Activated T-cell treated with anti-CD3 and anti-CD28 coated beads, Interleukin-2, amount 50 U/mL, for 4 hours (primary cell): ENCODE measurements at regions not wholly inside any gene's neighbourhood (a gene's known extent, or its start where the extent isn't known, plus 50 kb on each side); places are given as distances from the start of the nearest gene placed in this dataset.
"Not testable (repeated sequence)": the region's sequence is repeated elsewhere in the genome, so short reads cannot be mapped to it uniquely, and the experiment has no call there.

Experiments used
- ATAC-seq, 2 donors: fragments of 200-7000 bp; cut with Tn5 transposase; one replicate each; pipeline ENCODE4 v1.10.0; 2021
- DNase-seq: peaks from one replicate; pipeline ENCODE4 v3.0.0-alpha.2; 2020
- H3K27me3 Mint-ChIP-seq: one replicate; pipeline ENCODE4 v1.8.0; 2021; ENCODE audit warnings: low read depth, mixed read lengths
- H3K36me3 Mint-ChIP-seq: one replicate; pipeline ENCODE4 v1.8.0; 2022; ENCODE audit warnings: mixed read lengths; ENCODE audit not compliant: insufficient read depth
- H3K4me1 Mint-ChIP-seq: one replicate; pipeline ENCODE4 v1.8.0; 2021; ENCODE audit warnings: low read depth, mixed read lengths
- H3K4me3 Mint-ChIP-seq: one replicate; pipeline ENCODE4 v1.8.0; 2021; ENCODE audit warnings: mild to moderate bottlenecking, moderate library complexity, mixed read lengths
- H3K9me3 Mint-ChIP-seq: one replicate; pipeline ENCODE4 v1.8.0; 2021; ENCODE audit warnings: mixed read lengths

- DNase-seq, ATAC-seq, H3K4me1 Mint-ChIP-seq, H3K9me3 Mint-ChIP-seq, H3K4me3 Mint-ChIP-seq, H3K36me3 Mint-ChIP-seq, H3K27me3 Mint-ChIP-seq: not testable (repeated sequence)
Observed at GRCh38 chr15:22616976-22617375, 158.3 kb downstream of the GOLGA6L22 start.

DNA sequence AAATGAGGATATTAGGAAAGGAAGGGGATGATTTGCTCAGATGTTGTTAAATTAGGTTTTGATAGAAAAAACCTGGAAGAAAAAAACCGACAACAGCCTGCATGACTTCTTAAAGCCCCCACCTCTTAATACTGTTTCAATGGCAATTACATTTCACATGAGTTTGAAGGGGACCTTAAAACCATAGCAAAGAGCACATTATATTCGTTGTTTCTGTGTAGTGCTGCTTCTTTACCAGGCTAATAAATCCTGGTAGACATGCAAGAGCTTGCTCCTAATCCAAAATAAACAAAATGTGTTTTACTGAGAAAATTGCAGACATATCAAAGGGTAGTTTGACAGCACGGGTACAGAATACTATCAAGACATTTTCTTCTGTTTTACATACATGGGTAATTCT is 154.7 kb upstream of the NIPA1 start:
- DNase-seq, ATAC-seq, H3K36me3 Mint-ChIP-seq, H3K9me3 Mint-ChIP-seq, H3K4me1 Mint-ChIP-seq, H3K4me3 Mint-ChIP-seq, H3K27me3 Mint-ChIP-seq: not testable (repeated sequence)

DNA sequence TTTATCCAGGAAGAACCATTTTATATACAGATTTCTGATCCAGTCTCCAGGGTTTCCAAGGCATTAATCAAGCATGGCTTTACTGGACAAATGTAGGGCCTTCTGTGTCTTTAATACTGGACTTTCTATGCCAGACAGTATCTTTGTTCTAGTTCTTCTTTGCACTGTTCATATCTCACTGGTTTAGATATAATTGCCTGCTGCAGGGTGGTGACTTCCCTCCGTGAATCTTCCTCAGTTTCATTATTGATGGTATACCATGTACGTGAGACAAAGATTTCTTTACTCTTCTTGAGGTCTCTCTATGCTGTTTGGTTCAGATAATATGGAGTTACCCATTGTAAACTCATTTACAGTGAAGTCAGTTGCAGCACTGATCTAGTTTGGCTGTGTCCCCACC is 146.5 kb upstream of the NIPA1 start:
- not testable (repeated sequence) for H3K36me3 Mint-ChIP-seq, ATAC-seq, H3K4me1 Mint-ChIP-seq, H3K9me3 Mint-ChIP-seq, H3K27me3 Mint-ChIP-seq, H3K4me3 Mint-ChIP-seq, DNase-seq

GRCh38 chr15:22649458-22649857 is 137.0 kb upstream of the NIPA1 start:
- H3K36me3 Mint-ChIP-seq, DNase-seq, H3K4me3 Mint-ChIP-seq, H3K9me3 Mint-ChIP-seq, ATAC-seq, H3K4me1 Mint-ChIP-seq, H3K27me3 Mint-ChIP-seq: not testable (repeated sequence)

DNA sequence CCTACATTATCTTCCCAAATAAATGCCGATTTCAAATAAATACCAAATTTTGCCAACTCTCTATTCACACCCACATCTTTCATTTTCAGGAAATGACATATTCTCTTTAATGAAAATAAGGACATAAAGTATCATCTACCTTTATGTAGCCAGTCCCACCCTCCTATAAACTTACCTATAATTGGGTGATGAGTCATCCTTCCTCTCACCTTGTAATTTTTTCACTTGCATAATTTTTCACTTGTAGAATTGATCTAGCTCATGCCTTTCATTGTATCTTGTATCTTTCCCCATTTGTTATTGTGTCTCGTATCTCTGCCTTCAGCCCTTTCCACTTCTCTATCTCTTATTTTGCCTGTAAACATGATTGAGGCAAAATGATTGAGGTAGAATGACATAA is 135.3 kb upstream of the NIPA1 start:
- H3K36me3 Mint-ChIP-seq, H3K4me1 Mint-ChIP-seq, ATAC-seq, H3K27me3 Mint-ChIP-seq, DNase-seq, H3K9me3 Mint-ChIP-seq, H3K4me3 Mint-ChIP-seq: not testable (repeated sequence)

DNA sequence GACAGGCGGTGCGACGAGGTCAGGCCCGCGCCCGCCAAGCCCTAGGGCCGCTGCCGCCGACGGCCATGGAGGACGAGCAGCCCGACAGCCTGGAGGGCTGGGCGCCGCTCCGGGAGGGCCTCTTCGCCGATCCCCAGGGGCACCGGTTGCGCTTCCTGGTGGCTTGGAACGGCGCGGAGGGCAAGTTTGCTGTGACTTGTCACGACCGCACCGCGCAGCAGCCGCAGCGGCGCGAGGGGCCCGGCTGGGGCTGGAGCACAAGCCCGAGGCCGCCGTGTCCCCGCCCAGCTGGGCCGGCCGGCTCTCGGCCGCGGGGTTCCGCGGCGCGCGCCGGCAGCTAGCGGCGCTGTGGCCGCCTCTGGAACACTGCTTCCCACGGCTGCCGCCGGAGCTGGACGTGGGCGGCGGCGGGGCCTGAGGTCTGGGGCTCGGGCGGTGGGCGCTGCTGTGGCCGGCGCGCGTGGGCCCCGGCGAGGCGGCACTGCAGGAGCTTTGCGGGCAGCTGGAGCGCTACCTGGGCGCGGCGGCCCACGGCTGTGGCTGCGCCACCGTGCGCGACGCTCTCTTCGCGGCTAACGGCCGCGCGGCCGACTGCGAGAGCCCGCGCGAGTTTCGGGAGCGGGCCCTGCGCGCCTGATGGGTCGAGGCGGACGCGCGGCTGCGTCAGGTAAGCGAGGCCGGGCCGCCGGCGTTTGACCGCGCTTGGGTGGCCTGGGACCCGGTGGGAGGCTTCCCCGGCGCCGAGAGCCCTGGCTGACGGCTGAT is 122.0 kb upstream of the NIPA1 start:
- Mint-ChIP-seq H3K4me3 (peak overlapping the region; percentile 64), H3K4me1 (peaks cover 14% of the 10 kb centered on the region)
- ATAC-seq (peak; percentile 78 to 81), DNase-seq (peak; percentile 21)
- not testable (repeated sequence) for H3K27me3 Mint-ChIP-seq, H3K9me3 Mint-ChIP-seq, H3K36me3 Mint-ChIP-seq

GRCh38 chr15:22665059-22665702 is 121.3 kb upstream of the NIPA1 start:
- DNase-seq, H3K27me3 Mint-ChIP-seq: not testable (repeated sequence)
- peak; percentile 27 to 38 for ATAC-seq

GRCh38 chr15:22665711-22666110 is 120.7 kb upstream of the NIPA1 start:
- not testable (repeated sequence) for DNase-seq, H3K27me3 Mint-ChIP-seq, ATAC-seq, H3K9me3 Mint-ChIP-seq, H3K36me3 Mint-ChIP-seq
- Mint-ChIP-seq H3K4me3 (peak overlapping the region; percentile 82), H3K4me1 (peaks cover 14% of the 10 kb centered on the region)

More at GRCh38 chr15:22665059-22665702, 121.3 kb upstream of the NIPA1 start:
- Mint-ChIP-seq H3K4me1 (peaks cover 14% of the 10 kb centered on the region), H3K4me3 (peak overlapping the region; percentile 82)
- not testable (repeated sequence) for H3K9me3 Mint-ChIP-seq, H3K36me3 Mint-ChIP-seq

- H3K4me1 Mint-ChIP-seq, H3K27me3 Mint-ChIP-seq, H3K36me3 Mint-ChIP-seq, ATAC-seq, H3K4me3 Mint-ChIP-seq, DNase-seq, H3K9me3 Mint-ChIP-seq: not testable (repeated sequence)
Observed at GRCh38 chr15:22684786-22685185, 101.7 kb upstream of the NIPA1 start.

- H3K4me3 Mint-ChIP-seq: not testable (repeated sequence)
Observed at GRCh38 chr15:22699881-22700280, 86.6 kb upstream of the NIPA1 start.

GRCh38 chr15:22710831-22711341 is 75.6 kb upstream of the NIPA1 start:
- not testable (repeated sequence) for H3K4me3 Mint-ChIP-seq, ATAC-seq, DNase-seq, H3K36me3 Mint-ChIP-seq, H3K4me1 Mint-ChIP-seq, H3K9me3 Mint-ChIP-seq
- peaks cover 26% of the 10 kb centered on the region for H3K27me3 Mint-ChIP-seq

More at GRCh38 chr15:22699881-22700280, 86.6 kb upstream of the NIPA1 start:
- H3K9me3 Mint-ChIP-seq, H3K36me3 Mint-ChIP-seq, H3K27me3 Mint-ChIP-seq, ATAC-seq, H3K4me1 Mint-ChIP-seq, DNase-seq: not testable (repeated sequence)

GRCh38 chr15:22713933-22714332 is 72.5 kb upstream of the NIPA1 start:
- not testable (repeated sequence) for DNase-seq, H3K9me3 Mint-ChIP-seq, ATAC-seq, H3K36me3 Mint-ChIP-seq, H3K4me1 Mint-ChIP-seq
- Mint-ChIP-seq H3K4me3 (peak overlapping the region; percentile 38), H3K27me3 (peaks cover 35% of the 10 kb centered on the region)

GRCh38 chr15:22714358-22715132 is 71.9 kb upstream of the NIPA1 start:
- not testable (repeated sequence) for DNase-seq
- H3K4me3 Mint-ChIP-seq: peak overlapping the region; percentile 38

GRCh38 chr15:22715133-22715845 is 71.2 kb upstream of the NIPA1 start:
- peaks cover 37% of the 10 kb centered on the region for H3K27me3 Mint-ChIP-seq
- H3K4me1 Mint-ChIP-seq, H3K9me3 Mint-ChIP-seq, H3K36me3 Mint-ChIP-seq, H3K4me3 Mint-ChIP-seq, DNase-seq: not testable (repeated sequence)
- peak in 1 of 2 donors; percentile 25 for ATAC-seq

More at GRCh38 chr15:22714358-22715132, 71.9 kb upstream of the NIPA1 start:
- not testable (repeated sequence) for H3K4me1 Mint-ChIP-seq, H3K36me3 Mint-ChIP-seq, H3K9me3 Mint-ChIP-seq
- H3K27me3 Mint-ChIP-seq: peaks cover 35% of the 10 kb centered on the region
- peak; percentile 72 to 73 for ATAC-seq
